ENCODE measurements at regions not wholly inside any gene's neighbourhood (a gene's known extent, or its start where the extent isn't known, plus 50 kb on each side); places are given as distances from the start of the nearest gene placed in this dataset.

DNA sequence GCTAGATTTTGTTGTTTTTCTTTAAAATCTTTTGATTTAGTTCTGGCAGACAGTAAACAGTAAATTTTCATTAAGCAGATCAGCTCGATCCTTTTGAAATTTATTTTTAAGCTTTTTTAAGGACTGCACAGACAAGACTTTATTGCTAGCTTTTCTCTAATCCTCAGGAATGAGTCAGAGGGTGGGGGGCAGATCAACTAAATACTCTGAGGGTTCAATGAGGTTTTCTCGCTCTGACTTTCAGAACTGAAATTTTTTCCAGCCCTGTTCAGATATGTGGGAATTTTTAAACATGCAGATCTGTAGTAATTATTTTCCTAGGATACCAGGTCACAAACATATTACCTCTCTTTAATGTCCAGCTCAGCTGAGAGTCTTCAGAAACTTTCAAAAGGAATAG is 977.2 kb downstream of the CDH11 start:
- no peak for DNase-seq
- TF ChIP-seq, protein P1, sequence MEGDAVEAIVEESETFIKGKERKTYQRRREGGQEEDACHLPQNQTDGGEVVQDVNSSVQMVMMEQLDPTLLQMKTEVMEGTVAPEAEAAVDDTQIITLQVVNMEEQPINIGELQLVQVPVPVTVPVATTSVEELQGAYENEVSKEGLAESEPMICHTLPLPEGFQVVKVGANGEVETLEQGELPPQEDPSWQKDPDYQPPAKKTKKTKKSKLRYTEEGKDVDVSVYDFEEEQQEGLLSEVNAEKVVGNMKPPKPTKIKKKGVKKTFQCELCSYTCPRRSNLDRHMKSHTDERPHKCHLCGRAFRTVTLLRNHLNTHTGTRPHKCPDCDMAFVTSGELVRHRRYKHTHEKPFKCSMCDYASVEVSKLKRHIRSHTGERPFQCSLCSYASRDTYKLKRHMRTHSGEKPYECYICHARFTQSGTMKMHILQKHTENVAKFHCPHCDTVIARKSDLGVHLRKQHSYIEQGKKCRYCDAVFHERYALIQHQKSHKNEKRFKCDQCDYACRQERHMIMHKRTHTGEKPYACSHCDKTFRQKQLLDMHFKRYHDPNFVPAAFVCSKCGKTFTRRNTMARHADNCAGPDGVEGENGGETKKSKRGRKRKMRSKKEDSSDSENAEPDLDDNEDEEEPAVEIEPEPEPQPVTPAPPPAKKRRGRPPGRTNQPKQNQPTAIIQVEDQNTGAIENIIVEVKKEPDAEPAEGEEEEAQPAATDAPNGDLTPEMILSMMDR (IDR thresholded peaks at IDR 0.05; ENCODE audit: low read depth, low read length) = no peak
- H3K27me3 ChIP-seq (ENCODE audit: insufficient read depth, low read depth, severe bottlenecking) = no peaks in the 10 kb centered on the region
- H3K36me3 ChIP-seq = no peaks in the 10 kb centered on the region
- no peaks in the 10 kb centered on the region for H3K9me3 ChIP-seq (ENCODE audit: severe bottlenecking)
- H3K4me3 ChIP-seq (ENCODE audit: low read depth, low read length) = no peak overlapping the region
- no peak overlapping the region; the same call in 1 of the 2 replicates for H3K27ac ChIP-seq

- TF ChIP-seq, protein P1 (IDR thresholded peaks at IDR 0.05; ENCODE audit: low read depth, low read length) = no peak
- Histone ChIP-seq H3K27me3 (ENCODE audit: insufficient read depth, low read depth, severe bottlenecking) (no peaks in the 10 kb centered on the region), H3K36me3 (no peaks in the 10 kb centered on the region), H3K4me3 (ENCODE audit: low read depth, low read length) (no peak overlapping the region), H3K27ac (no peak overlapping the region), H3K9me3 (ENCODE audit: severe bottlenecking) (no peaks in the 10 kb centered on the region)
- DNase-seq = no peak
These were observed 983.2 kb downstream of the CDH11 start for GRCh38 chr16:64138621-64139020.

DNA sequence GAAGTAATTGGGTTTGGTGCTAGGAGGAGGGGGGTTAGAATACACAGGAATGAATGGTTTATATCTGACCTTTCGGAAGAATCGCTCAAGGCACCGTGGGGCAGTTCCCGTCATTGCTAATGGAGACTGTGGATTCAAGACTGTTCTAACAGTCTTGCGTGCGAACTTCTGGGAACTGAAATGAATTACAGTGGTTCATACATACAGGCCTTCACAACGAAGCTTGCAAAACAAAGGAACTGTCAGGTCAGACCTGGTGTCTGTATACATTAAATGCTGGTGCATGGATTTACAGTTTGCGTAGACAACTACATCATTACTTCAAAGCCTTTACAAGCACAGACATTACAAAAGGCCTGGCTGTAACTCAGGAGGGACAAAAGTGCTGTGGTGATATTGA is 983.9 kb downstream of the CDH11 start:
- DNase-seq = no peak
- TF ChIP-seq, protein P1 (IDR thresholded peaks at IDR 0.05; ENCODE audit: low read depth, low read length) = no peak
- no peak overlapping the region for H3K4me3 ChIP-seq (ENCODE audit: low read depth, low read length)
- H3K27me3 ChIP-seq (ENCODE audit: insufficient read depth, low read depth, severe bottlenecking) = no peaks in the 10 kb centered on the region
- no peaks in the 10 kb centered on the region for H3K36me3 ChIP-seq
- no peaks in the 10 kb centered on the region for H3K9me3 ChIP-seq (ENCODE audit: severe bottlenecking)
- no peak overlapping the region for H3K27ac ChIP-seq

- Histone ChIP-seq H3K27ac (no peak overlapping the region), H3K9me3 (ENCODE audit: severe bottlenecking) (no peaks in the 10 kb centered on the region), H3K4me3 (ENCODE audit: low read depth, low read length) (no peak overlapping the region), H3K36me3 (no peaks in the 10 kb centered on the region), H3K27me3 (ENCODE audit: insufficient read depth, low read depth, severe bottlenecking) (no peaks in the 10 kb centered on the region)
- no peak for DNase-seq
- TF ChIP-seq, protein P1 (IDR thresholded peaks at IDR 0.05; ENCODE audit: low read depth, low read length) = no peak
These were observed 985.1 kb downstream of the CDH11 start for GRCh38 chr16:64136743-64137142.

DNA sequence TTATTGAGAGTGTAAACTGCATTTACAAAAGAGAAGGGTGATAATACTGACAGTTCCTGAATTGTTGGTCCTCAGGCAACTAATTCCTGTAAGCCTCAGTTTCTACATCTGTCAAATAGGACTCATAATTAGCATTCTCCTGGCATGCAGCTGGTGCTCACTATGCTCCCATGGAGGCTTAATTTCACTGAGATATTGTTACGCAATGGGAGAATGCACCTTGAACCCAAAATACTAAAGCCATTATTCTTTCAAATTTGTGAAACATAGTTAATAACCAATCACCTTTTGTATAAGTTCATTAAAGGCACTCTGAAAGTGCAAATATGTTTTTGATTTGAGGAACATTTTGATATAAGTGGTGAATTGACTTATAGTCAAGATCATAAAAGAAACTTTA is 985.5 kb downstream of the CDH11 start:
- H3K9me3 ChIP-seq (ENCODE audit: severe bottlenecking) = no peaks in the 10 kb centered on the region
- TF ChIP-seq, protein P1 (IDR thresholded peaks at IDR 0.05; ENCODE audit: low read depth, low read length) = no peak
- H3K27ac ChIP-seq = no peak overlapping the region
- H3K36me3 ChIP-seq = no peaks in the 10 kb centered on the region
- no peak for DNase-seq
- no peak overlapping the region for H3K4me3 ChIP-seq (ENCODE audit: low read depth, low read length)
- H3K27me3 ChIP-seq (ENCODE audit: insufficient read depth, low read depth, severe bottlenecking) = no peaks in the 10 kb centered on the region

DNA sequence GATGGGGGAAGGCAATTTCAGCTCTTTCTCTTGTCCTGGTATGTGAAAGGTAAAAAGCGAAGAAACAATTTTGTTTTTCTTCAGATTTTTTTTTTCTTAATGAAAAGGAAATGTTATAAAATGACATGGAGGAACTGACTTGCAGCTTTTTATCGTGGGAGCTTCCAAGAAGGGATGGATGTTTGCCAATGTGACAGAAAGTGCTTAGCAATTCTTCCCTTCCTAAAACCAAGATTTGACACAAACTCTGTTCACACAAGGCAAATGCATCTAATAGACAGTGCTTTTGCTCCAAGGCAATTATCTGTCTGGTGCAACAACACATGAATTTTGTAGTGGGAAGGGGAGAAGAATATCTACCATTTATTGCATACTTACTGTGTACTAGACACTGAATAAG is 988.5 kb downstream of the CDH11 start:
- TF ChIP-seq, protein P1 (IDR thresholded peaks at IDR 0.05; ENCODE audit: low read depth, low read length) = no peak
- no peak for DNase-seq
- H3K4me3 ChIP-seq (ENCODE audit: low read depth, low read length) = no peak overlapping the region
- no peaks in the 10 kb centered on the region for H3K9me3 ChIP-seq (ENCODE audit: severe bottlenecking)
- H3K27me3 ChIP-seq (ENCODE audit: insufficient read depth, low read depth, severe bottlenecking) = no peaks in the 10 kb centered on the region
- H3K36me3 ChIP-seq = no peaks in the 10 kb centered on the region
- H3K27ac ChIP-seq = no peak overlapping the region
